ENCODE measurements at regions not wholly inside any gene's neighbourhood (a gene's known extent, or its start where the extent isn't known, plus 50 kb on each side); places are given as distances from the start of the nearest gene placed in this dataset.
"Not testable (repeated sequence)": the region's sequence is repeated elsewhere in the genome, so short reads cannot be mapped to it uniquely, and the experiment has no call there.

DNA sequence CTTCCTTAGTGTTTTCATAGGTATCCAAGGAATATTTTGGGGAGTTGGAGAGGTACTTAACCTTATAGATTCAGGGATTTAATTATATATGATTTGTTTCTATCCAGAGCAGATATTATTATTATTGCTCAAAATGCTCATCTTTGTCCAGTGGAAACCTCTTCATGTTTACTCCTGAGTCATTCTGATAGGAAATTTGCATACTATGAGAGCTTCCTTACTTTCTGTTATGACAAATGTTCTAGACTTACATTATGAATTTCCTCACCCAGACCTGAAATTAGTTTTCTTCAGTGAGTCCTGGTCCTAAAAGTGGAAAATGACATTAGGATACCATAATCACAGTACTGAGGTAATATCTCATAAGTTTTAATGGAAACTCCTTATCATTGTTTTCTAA lies 57.5 kb upstream of the PLPPR5 start:
- DNase-seq, result no peak

DNA sequence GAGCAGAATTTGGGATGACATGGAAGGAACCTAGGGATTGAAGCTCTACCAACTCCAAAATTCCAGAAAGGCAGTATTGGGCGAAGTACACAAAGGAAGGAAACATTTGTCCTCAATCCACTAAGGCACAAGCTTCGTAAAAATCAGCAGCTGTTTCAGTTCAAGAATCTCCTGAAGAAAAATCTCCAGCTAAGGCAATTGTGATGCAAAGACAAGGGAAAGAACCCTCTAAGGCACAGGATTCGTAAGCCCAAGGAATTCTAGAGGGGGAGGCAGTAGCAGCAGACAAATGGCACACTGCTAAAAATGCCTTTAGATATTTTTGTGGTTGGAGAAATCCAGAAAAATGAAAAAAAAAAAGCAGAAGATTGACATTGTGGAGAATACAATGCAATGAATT lies 64.5 kb upstream of the PLPPR5 start:
- no peak for DNase-seq

DNA sequence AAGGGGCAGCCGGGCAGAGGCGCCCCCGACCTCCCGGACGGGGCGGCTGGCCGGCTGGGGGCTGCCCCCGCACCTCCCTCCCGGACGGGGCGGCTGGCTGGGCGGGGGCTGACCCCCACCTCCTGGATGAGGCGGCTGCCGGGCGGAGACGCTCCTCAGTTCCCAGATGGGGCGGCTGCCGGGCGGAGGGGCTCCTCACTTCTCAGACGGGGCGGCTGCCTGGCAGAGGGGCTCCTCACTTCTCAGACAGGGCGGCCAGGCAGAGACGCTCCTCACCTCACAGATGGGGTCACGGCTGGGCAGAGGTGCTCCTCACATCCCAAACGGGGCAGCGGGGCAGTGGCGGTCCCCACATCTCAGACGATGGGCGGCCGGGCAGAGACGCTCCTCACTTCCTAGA lies 73.9 kb upstream of the PLPPR5 start:
- DNase-seq, result not testable (repeated sequence)

DNA sequence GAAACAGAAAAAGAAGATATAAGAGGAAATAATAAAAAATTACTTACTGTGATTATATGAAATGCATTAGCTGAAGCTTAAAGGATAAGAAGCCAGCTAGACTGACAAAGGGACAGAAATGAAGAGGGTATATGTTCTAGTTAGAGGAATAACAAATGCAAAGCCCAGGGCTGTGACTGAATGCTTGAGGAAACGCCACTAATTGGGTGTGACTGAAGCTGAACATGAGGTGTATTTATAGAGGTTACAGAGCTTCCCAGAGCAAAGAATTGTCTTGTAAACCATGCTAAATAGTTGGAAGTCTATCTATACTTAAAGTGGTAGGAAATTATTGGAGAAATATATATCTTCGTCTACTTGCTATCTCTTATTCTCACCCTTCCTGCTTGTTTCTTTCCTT lies 77.7 kb upstream of the PLPPR5 start:
- no peak for DNase-seq

DNA sequence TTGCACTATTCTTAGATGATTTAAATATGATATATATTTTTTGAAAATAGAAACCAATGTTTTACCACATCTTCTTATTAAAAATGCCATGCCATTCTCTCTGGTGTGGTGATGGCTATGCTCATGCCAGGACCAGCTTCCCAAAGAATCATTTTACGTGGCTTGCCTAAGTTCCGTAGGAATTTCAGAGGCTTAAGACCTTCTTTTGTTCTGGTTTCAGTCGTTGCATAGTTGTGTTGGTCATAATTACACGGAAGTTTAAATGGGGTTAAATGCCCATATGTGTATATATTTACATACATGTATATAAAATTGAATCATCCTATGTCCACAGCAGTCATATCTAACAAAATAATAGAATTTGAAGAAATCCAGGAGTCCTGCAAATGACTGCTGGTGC lies 78.7 kb upstream of the PLPPR5 start:
- DNase-seq, result no peak

DNA sequence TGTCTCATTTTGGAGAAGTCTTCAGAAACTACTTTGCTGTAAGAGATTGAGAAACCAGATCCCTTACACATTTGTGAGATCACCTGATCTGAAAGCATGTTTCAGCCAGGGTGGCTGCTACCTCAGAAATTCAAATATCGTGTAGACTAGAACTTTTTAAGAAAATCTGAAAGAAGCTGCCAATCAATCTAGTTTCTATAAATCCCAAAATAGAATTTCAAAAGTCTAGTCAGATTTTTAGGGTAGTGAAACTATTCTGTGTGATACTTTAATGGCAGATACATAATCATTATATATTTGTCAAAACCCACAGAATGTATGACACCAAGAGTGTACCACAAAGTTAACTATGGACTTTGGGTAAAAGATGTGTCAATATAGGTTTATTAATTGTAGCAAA lies 79.9 kb upstream of the PLPPR5 start:
- no peak for DNase-seq

DNA sequence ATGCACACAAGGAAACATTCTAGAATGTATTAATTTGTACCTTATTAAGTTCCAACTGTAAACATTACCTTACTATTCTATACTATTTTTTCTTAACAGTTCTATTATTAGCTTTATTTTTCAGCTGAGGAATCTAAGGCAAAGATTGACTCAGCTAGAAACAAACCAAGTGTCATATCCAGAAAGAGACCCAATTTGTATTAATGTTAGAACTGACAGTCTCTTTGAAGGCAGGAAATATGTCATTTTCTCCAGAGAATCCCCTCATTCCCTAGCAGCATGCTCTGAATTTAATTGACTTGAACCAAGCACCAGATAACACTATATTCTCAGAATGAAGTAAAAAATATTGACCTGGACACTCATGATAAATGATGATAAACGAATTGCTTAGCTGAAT lies 81.4 kb upstream of the PLPPR5 start:
- no peak for DNase-seq

DNA sequence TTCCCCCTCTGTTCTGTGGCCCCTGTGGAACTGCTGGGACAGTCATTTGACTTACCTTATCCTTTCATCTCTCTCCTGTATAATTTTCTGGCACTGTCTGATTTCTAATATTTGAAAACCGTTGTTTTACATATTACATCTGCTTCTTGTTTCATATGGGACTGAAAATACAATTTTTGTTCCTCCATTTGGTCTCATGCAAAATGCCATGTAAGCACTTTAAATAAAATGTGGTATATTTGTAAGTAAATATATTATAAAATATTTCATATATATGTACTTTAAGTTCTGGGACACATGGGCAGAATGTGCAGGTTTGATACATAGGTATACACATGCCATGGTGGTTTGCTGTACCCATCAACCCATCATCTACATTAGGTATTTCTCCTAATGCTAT lies 93.9 kb upstream of the PLPPR5 start:
- DNase-seq, result no peak

DNA sequence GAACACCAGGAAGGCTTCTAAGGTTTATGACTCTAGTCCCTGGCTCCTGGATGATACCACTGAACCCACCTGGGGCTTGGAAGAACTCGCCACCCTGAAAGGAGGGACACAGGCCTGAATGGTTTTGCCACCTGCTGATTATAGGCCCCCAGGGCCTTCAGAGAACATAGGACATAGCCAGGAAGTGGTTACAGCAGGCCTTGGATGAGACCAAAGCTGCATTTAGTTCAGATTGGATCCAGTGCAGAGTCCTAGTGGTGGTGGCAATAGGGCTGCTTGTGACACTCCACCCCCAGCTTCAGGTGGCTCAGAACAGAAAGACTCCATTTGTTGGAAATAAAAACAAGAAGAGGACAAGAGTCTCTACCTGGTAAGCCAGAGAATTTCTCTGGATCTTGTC lies 101.6 kb upstream of the PLPPR5 start:
- no peak for DNase-seq

DNA sequence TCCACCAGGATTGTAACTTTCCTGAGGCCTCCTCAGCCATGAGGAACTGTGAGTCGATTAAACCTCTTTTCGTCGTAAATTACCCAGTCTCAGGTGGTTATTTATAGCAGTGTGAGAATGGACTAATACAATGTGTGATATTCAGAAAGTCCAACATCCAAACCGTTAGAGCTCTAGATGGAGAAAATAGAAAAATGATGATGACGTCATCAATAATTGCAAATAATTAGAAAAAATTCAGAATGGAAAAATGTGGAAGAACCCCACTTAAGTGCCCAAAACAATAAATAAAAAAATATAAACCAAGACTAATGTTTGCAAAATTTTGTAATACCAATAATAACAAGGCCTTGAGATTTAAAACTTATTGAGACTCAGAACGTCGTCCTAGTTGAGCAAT lies 103.0 kb upstream of the PLPPR5 start:
- no peak for DNase-seq

DNA sequence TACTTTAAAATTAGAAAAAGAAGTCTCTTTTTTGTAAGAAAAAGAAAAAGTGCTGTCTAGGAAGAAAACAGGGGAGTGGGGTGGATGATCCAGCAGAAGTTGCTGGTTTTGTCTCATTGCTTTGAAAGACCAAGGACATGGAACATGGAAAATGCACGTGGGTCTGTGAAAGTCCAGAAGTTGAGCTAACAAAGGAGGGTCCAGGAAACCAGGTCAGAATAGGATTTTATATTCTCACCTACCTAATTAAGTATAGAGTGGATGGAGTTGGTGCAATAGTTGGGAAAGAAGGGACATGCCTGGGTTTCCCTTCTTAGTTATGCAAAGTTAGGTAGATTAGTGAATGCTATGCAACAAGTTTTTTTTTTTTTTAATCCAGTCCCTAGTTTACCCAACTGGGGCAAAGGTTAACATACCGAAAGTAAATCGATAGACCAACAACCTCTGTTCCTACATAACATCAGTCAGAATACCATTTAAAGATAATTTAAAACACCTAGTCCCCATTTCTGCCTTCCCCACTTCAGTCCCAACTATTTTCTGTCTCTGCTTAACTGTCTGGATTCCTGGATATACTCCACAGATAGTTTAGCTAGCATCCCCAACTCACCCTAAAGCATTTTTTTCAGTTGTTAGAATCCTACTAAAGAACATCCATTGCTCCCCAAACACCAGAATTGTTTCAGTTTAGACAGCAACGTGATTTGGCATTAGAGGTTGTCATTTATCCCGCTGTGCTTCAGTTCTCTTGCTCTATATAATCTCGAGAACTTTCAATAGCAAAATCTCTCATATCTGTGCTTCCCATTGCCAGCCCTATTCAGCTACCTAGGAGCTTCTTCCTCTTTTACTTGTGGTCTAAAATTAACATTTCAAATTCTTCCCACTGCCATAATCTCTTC lies 105.7 kb upstream of the PLPPR5 start:
- no peak for DNase-seq

DNA sequence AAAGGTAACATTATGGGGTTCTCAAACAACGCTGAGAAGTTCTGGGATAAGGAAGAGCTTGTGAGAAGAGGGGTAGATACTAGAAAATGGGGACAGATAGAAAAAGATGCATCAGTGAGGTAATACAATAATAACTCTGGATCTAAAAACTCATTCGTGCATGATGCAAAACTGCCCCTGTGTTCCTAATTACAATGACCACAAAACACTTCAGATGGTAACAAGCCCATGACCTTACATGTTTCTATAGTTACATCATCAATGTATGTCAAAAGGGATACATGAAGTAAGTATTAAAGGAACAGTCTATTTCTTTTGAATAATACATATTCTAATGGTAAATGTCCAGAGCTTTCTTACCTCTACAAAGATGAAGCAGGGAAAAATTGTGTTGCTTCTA lies 110.6 kb upstream of the PLPPR5 start:
- no peak for DNase-seq

DNA sequence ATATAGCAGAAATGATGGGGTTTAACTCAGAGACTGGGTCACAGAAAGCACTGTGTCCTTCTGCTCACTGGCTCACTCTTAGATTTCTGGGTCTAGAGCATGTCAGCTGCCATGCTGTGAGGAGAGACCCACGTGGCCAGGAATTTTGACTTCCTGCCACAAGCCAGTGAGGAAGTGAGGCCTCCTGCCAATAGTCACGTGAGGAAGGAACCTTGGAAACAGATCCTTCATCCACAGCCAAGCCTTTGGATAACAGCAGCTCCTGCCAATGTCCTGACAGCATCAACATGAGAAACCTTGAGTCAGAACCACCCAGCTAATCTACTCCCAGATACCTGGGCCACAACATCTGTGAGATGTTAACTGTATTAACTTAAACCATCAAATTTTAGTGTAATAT lies 114.5 kb upstream of the PLPPR5 start:
- DNase-seq, result no peak

DNA sequence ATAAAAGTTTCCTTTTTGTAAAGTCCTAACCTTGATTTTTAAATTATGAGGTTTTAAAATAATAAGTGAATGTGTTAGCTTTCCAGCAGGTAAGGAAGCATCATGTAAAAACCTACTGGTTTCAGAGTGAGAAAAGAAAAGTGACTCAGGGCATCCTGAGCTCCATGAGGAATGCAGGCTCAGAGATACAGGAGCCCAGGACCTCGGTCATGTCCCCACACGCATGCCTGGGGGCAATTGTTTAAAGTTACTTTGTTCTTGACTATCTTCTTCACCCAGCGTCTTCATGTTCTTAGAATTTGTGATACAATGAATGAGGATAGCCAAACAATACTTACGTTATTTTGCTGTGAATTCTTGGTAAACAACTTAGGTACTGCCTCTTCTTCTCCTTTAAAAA lies 117.4 kb upstream of the PLPPR5 start:
- no peak for DNase-seq

DNA sequence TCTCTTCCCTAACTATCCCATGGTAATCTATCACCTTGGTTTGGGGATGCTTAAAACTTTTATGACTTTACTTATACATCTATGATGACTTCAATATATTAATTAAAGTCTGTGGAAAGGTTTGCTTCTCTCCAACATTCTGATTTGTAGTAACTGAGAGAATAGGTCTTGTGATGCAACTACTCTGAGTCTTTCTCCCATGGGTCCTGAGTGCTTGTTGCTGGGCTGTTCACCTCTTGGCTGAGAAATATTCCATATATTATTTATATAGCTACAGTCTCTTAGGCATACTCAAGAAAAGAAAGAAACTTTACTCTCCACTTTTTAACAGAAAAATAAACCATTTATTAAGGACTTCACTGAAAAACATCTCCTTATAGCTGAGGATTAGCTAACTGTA lies 119.3 kb upstream of the PLPPR5 start:
- no peak for DNase-seq

DNA sequence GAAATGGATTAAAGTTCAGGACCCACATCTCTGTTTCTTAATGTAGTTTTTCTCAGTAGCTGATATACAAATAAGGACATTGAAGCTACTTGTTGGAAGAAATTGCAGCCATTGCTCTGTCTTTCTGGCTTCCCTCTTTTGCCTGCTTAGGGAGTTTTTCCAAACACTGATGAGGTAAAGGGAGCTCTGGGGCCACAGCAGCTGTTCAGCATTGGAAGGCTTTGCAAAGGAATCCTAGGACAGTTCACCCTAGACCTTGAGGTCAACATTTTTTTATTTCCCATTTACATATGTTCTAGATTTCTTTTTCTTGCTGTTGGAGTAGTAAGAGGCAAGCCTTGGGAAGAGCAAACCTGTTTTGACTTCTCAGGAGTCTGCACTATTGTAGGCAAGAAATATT lies 126.9 kb upstream of the PLPPR5 start:
- peak; percentile 44 for DNase-seq

DNA sequence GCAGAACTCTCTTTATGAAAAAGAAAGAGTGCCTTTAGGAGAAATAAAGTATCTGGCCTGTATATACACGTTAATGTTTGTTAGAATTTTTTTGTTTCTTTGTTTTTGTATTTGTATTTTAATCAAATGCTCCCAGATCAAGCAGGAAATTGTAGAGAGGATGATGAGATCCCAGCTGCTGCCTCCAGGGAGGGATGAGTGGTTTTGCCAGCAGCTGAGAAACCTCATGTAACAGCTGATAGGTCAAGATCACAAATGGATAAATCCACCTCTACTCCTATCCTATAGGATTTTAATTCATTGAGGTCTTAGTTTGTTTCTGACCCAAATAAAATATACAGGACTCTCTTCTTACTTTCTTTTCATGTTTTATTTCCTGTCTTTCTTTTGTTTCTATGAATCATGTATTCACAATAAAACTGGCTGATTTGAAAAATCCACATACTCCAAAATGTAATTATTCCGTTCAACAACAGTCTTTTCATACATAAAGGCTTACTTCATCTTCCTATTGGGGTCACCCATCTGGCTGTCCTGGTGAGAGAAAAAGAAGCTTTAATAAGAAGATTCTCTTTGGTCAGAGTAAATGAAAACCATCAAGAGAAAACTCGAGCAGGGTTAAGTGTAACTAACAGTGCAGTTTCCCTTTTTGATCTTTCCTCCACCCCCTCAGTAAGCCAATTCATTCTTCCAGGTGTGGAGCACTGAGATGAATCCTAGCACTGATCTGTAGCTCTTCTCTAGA lies 129.3 kb upstream of the PLPPR5 start:
- peak; percentile 26 for DNase-seq

DNA sequence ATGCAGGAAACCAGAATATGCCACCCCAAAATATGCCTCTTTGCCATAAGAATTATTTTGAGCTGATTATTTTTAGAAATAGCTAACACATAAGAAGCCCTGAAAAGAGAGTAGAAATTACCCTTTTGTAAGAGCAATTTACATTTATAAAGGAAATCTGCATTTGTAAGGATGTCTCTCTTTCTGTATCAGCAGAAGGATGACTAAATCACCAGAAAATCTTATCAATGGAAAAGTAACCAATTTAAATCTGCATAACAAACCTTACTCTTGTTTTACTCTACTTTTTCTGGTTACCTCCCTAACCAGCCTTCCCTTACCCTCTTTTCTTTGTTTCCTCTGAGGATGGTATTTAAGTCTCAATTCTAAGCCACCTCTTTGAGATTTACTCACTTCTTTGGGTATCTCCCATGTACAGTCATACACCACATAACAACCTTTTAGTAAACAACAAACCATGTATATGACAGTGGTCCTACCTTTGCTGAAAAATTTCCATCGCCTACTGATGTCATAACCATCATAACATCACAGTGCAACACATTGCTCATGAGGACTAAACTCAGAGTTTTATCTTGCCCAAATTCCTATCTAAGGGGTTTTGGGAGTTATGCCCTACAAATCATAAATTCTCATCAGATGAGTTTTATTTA lies 126.6 kb upstream of the PLPPR4 start:
- no peak for DNase-seq

DNA sequence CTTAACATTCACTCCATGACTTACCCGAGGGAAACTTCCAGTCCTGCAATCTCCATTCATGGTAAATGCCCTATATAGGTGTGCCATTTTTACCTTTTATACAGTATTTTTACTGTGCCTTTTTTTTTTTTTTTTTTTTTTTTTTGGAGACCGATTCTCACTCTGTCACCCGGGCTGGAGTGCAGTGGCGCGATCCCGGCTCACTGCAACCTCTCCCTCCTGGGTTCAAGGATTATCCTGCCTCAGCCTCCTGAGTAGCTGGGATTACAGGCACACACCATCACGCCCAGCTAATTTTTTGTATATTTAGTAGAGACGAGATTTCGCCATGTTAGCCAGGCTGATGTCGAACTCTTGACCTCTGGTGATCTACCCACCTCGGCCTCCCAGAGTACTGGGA lies 124.4 kb upstream of the PLPPR4 start:
- DNase-seq, result no peak

DNA sequence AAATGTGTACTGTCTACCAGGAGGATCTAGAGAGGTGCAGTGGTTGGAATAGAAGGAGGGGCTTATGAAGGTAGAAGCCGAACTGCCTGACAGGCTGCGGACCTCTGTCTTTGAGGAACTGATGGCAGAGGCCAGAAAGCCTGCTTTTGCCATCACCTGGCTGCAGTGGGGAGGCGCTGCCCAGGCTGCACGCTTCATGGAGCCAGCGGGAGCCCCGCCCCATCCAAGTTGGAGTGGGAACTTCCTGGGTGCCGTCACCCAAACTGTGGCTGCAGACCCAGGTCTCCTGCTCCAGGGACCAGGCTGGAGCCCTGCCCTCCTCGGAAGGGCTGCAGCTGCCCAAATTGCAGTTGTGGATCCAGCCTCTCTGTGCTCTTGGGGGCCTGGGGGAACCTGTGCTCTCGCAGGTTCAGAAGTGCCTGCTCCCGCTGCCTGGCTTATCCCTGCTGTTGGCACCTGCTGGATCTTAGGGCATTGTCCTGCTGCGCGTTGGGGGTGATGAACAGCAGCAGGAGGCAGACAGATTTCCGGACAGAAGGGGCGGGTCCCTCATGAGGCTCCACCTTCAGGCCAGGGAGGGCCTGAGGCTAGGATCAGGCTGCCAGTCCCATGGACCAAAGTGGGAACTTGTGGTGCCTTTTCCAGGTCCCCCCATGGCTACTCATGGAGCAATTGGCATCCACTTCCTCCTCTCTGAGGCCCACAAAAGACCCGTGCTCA lies 118.0 kb upstream of the PLPPR4 start:
- no peak for DNase-seq

DNA sequence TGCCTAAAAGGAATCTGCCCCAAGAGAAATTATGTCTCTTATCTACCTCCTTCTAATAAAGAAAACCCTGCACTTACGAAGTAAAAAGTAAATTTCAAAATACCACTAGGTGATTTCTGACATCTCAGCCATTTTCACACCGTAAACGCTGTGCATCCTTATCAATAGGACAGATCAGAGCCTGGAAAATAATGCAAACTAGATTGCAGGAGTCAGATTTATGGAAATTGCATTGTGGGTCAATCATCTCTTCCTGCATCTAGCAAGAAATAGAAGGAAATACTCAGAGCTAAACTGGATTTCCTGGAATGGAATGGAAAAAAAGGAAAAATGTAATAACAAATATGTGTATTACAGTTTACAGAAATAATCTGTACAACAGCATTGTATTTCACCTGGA lies 114.3 kb upstream of the PLPPR4 start:
- DNase-seq, result no peak

DNA sequence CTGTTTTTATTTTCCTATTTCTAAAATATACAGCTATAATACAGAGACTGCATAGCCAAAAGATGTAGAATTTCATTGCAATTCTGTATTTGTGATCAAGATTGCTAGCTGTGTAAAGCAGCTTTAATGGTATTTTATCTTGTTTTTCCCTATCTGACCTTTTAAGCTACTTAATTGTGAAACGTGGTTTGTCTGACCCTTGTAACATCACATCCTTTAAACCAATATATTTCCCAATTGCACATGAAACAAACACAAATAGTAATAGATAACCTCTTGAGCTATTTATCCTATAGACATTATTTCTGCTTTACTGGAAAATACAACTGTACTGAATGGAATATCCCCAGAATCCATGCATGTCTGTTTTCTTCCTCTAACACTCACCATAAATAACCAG lies 112.2 kb upstream of the PLPPR4 start:
- no peak for DNase-seq

DNA sequence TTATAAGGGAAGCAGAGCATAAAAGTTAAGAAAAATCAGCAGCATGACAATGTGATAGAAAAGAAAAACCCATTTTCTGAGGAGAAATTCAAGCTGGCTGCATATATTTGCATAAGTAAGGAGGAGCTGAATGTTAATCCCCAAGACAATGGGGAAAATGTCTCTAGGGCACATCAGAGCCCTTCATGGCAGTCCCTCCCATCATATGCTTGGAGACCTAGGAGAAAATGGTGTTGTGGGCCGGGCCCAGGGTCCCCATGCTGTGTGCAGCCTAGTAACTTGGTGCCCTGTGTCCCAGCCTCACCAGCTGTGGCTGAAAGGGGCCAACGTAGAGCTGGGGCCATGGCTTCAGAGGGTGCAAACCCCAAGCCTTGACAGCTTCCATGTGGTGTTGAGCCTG lies 100.6 kb upstream of the PLPPR4 start:
- no peak for DNase-seq
